Astrocyte (in vitro differentiated cells and primary cell): ENCODE measurements at regions not wholly inside any gene's neighbourhood (a gene's known extent, or its start where the extent isn't known, plus 50 kb on each side); places are given as distances from the start of the nearest gene placed in this dataset.

Experiments used
- CTCF ChIP-seq: IDR thresholded peaks from 2 replicates; pipeline ENCODE4 v1.5.1; 2011; ENCODE audit warnings: low read depth, mild to moderate bottlenecking, inconsistent platforms, low read length, moderate library complexity; ENCODE audit not compliant: insufficient read depth
- EZH2 ChIP-seq: IDR thresholded peaks from 2 replicates; pipeline ENCODE4 v1.6.1; 2012; ENCODE audit warnings: mild to moderate bottlenecking, low read length, inconsistent platforms; ENCODE audit not compliant: insufficient read depth

- no peak for TF ChIP-seq EZH2
- no peak for TF ChIP-seq CTCF
Observed at GRCh38 chr6:122246906-122247658, 152.4 kb upstream of the HSF2 start.
